Upper lobe of left lung (tissue), 4 donors: ENCODE measurements at regions not wholly inside any gene's neighbourhood (a gene's known extent, or its start where the extent isn't known, plus 50 kb on each side); places are given as distances from the start of the nearest gene placed in this dataset.

Source experiments
- EP300 ChIP-seq, 4 donors: sonication (generic); formaldehyde crosslinking; IDR thresholded peaks; one replicate each; pipeline ENCODE4 v1.5.1; 2017; ENCODE audit warnings: antibody characterized with exemption in 4 of 4, control low read depth in 2 of 4
- TF ChIP-seq, protein P1 (sequence below), 6 experiments: fragments of 450-650 bp in 4 of 6; fragments of 200-600 bp in 2 of 6; sonication (generic) in 2 of 6; IDR thresholded peaks; one replicate each; pipeline ENCODE4 v1.5.1; 2016 to 2019; ENCODE audit warnings: antibody characterized with exemption in 6 of 6

DNA sequence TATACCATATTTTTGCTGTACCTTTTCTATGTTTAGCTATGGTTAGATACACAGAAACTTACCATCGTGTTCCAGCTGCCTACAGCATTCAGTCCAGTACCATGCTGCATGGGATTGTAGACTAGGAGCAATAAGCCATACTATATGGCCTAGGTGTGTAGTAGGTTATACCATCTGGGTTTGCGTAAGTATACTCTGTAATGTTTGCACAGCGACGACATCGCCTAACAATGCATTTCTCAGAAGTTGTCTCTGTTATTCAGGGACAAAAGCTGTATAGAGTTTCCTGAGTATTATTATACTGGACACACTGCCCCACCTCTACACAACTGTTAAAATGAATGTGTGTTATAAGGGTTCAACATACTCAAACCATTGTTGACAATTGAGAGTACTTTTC, 93.8 kb upstream of the MKI67 start:
- TF ChIP-seq, protein P1, sequence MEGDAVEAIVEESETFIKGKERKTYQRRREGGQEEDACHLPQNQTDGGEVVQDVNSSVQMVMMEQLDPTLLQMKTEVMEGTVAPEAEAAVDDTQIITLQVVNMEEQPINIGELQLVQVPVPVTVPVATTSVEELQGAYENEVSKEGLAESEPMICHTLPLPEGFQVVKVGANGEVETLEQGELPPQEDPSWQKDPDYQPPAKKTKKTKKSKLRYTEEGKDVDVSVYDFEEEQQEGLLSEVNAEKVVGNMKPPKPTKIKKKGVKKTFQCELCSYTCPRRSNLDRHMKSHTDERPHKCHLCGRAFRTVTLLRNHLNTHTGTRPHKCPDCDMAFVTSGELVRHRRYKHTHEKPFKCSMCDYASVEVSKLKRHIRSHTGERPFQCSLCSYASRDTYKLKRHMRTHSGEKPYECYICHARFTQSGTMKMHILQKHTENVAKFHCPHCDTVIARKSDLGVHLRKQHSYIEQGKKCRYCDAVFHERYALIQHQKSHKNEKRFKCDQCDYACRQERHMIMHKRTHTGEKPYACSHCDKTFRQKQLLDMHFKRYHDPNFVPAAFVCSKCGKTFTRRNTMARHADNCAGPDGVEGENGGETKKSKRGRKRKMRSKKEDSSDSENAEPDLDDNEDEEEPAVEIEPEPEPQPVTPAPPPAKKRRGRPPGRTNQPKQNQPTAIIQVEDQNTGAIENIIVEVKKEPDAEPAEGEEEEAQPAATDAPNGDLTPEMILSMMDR (IDR thresholded peaks at IDR 0.05): no peak
- no peak for TF ChIP-seq EP300 (IDR thresholded peaks at IDR 0.05)
